ENCODE measurements at regions not wholly inside any gene's neighbourhood (a gene's known extent, or its start where the extent isn't known, plus 50 kb on each side); places are given as distances from the start of the nearest gene placed in this dataset.
"Not testable (repeated sequence)": the region's sequence is repeated elsewhere in the genome, so short reads cannot be mapped to it uniquely, and the experiment has no call there.

DNA sequence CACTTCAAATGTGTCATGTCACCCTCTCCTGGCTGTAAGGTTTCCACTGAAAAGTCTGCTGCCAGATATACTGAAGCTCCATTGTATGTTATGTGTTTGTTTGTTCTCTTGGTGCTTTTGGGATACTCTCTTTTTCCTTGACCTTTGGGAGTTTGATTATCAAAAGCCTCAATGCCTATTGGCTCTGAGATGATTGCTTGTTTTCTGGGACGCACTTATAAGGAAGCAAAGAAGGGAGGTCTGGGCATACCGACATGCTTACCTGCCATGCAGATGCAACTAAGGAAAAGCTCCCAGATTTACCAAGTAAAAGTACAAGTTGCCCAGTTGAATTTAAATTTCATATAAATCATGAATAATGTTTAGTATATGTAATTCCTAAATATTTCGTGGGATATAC is 145.3 kb downstream of the SYT15 start:
- H3K27ac Mint-ChIP-seq; H3K4me3 Mint-ChIP-seq; H3K9me3 Mint-ChIP-seq; H3K4me1 Mint-ChIP-seq (ENCODE audit: low read depth); H3K36me3 Mint-ChIP-seq (ENCODE audit: low read depth); DNase-seq: not testable (repeated sequence)
- peaks cover 17% of the 10 kb centered on the region for H3K27me3 Mint-ChIP-seq

GRCh38 chr10:46728359-46728758 is 149.4 kb downstream of the SYT15 start:
- H3K27me3 Mint-ChIP-seq: peaks cover 14% of the 10 kb centered on the region
- H3K4me1 Mint-ChIP-seq (ENCODE audit: low read depth); H3K4me3 Mint-ChIP-seq; H3K9me3 Mint-ChIP-seq; H3K27ac Mint-ChIP-seq; DNase-seq; H3K36me3 Mint-ChIP-seq (ENCODE audit: low read depth): not testable (repeated sequence)

- not testable (repeated sequence) for H3K36me3 Mint-ChIP-seq (ENCODE audit: low read depth); H3K9me3 Mint-ChIP-seq; H3K27me3 Mint-ChIP-seq; H3K4me1 Mint-ChIP-seq (ENCODE audit: low read depth); H3K27ac Mint-ChIP-seq; DNase-seq; H3K4me3 Mint-ChIP-seq
Measured at GRCh38 chr10:46730729-46731128, 151.8 kb downstream of the SYT15 start.

- not testable (repeated sequence) for H3K4me3 Mint-ChIP-seq; DNase-seq; H3K27me3 Mint-ChIP-seq; H3K4me1 Mint-ChIP-seq (ENCODE audit: low read depth); H3K9me3 Mint-ChIP-seq; H3K27ac Mint-ChIP-seq; H3K36me3 Mint-ChIP-seq (ENCODE audit: low read depth)
Measured at GRCh38 chr10:46733635-46734261, 154.8 kb downstream of the SYT15 start.

DNA sequence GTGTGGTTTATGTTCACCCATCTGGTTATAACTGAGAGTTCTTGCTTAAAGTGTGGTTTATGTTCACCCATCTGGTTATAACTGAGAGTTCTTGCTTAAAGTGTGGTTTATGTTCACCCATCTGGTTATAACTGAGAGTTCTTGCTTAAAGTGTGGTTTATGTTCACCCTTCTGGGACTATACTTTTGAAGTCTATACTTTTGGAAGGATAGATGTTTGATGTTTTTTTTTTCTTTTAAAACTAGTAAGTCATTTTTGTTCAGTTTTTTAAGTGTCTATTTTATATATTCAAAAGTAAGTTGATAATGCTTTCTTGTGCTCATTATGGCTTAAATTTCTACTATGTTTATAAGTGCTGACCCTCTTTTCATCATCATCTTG is 155.3 kb downstream of the SYT15 start:
- H3K27me3 Mint-ChIP-seq; H3K4me3 Mint-ChIP-seq; H3K27ac Mint-ChIP-seq; H3K36me3 Mint-ChIP-seq (ENCODE audit: low read depth); DNase-seq; H3K4me1 Mint-ChIP-seq (ENCODE audit: low read depth); H3K9me3 Mint-ChIP-seq: not testable (repeated sequence)

- not testable (repeated sequence) for H3K9me3 Mint-ChIP-seq; H3K4me1 Mint-ChIP-seq (ENCODE audit: low read depth); H3K36me3 Mint-ChIP-seq (ENCODE audit: low read depth); H3K27ac Mint-ChIP-seq; DNase-seq; H3K27me3 Mint-ChIP-seq; H3K4me3 Mint-ChIP-seq
Measured at GRCh38 chr10:46739919-46740318, 161.0 kb downstream of the SYT15 start.

DNA sequence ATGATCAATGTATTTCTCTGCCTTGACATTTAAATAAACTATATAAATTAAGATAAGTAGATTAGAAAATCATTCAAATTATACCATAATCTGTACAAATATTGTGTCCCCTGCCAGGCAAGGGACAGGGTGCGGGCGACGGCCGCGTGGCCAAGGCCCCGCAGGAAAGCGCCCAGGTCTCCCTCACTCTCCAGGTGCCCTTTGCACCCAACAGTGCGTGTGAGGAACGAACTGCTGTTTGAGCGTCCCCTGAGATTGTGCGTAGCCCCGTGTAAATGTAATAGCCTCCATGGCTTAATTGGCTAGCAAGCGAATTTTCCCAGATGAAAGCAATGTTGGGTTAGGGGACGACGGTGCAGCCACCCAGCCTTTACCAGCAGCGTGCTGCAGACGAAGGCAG is 161.4 kb downstream of the SYT15 start:
- not testable (repeated sequence) for H3K4me1 Mint-ChIP-seq (ENCODE audit: low read depth); H3K9me3 Mint-ChIP-seq; H3K36me3 Mint-ChIP-seq (ENCODE audit: low read depth); H3K27ac Mint-ChIP-seq; DNase-seq; H3K27me3 Mint-ChIP-seq; H3K4me3 Mint-ChIP-seq

GRCh38 chr10:46749003-46749402 is 162.2 kb upstream of the PTPN20 start:
- H3K4me3 Mint-ChIP-seq; DNase-seq; H3K27ac Mint-ChIP-seq; H3K9me3 Mint-ChIP-seq; H3K4me1 Mint-ChIP-seq (ENCODE audit: low read depth); H3K36me3 Mint-ChIP-seq (ENCODE audit: low read depth): not testable (repeated sequence)
- peaks cover 23% of the 10 kb centered on the region for H3K27me3 Mint-ChIP-seq

DNA sequence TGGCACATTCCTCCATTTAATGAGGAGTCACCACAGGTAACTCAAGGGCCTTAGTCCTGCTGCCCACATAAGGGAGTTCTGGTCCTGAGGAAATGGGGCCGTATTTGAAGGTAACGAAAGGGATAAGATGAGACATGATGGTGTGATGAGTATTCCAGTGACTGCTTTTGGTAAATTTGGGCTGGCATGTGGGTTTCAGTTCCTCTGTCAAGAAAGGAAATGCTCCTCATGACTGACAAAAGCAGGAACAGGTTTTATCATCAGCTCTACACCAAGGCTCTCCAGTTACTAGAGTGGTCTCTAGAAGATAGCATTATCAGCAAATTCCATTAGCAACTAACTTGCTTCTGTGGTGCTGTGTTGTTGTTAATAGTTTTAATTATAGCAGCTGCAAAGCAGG is 161.8 kb upstream of the PTPN20 start:
- not testable (repeated sequence) for DNase-seq; H3K4me1 Mint-ChIP-seq (ENCODE audit: low read depth); H3K9me3 Mint-ChIP-seq; H3K4me3 Mint-ChIP-seq; H3K27ac Mint-ChIP-seq; H3K36me3 Mint-ChIP-seq (ENCODE audit: low read depth)
- H3K27me3 Mint-ChIP-seq: peaks cover 23% of the 10 kb centered on the region

GRCh38 chr10:46753763-46754162 is 157.5 kb upstream of the PTPN20 start:
- not testable (repeated sequence) for H3K4me3 Mint-ChIP-seq; H3K27ac Mint-ChIP-seq; H3K36me3 Mint-ChIP-seq (ENCODE audit: low read depth); H3K9me3 Mint-ChIP-seq; DNase-seq; H3K4me1 Mint-ChIP-seq (ENCODE audit: low read depth)
- H3K27me3 Mint-ChIP-seq: peaks cover 15% of the 10 kb centered on the region

DNA sequence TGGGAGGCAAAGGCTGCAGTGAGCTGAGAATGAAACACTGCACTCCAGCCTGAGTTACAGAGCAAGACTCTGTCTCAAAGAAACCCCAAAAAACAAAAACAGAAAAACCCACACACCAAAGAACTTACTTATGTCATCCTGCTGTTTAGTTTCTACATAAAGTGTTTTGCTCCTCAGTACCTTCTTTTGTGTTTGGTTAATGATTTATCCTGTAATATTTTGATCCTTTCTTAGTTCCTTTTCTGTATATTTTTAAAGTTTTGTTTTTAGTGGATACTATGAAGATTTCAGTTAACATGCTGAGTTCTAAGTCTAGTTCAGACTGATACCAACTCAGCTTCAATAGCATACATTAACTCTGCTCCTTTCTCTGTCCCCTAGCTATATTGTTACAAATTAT is 149.8 kb upstream of the PTPN20 start:
- H3K9me3 Mint-ChIP-seq; H3K4me3 Mint-ChIP-seq; H3K4me1 Mint-ChIP-seq (ENCODE audit: low read depth); H3K27me3 Mint-ChIP-seq; H3K36me3 Mint-ChIP-seq (ENCODE audit: low read depth); H3K27ac Mint-ChIP-seq; DNase-seq: not testable (repeated sequence)

- H3K27me3 Mint-ChIP-seq; H3K36me3 Mint-ChIP-seq (ENCODE audit: low read depth); H3K9me3 Mint-ChIP-seq; H3K4me3 Mint-ChIP-seq; DNase-seq; H3K27ac Mint-ChIP-seq; H3K4me1 Mint-ChIP-seq (ENCODE audit: low read depth): not testable (repeated sequence)
Measured at GRCh38 chr10:46768515-46769291, 142.5 kb upstream of the PTPN20 start.

GRCh38 chr10:46773178-46773896 is 137.9 kb upstream of the PTPN20 start:
- not testable (repeated sequence) for H3K4me1 Mint-ChIP-seq (ENCODE audit: low read depth); DNase-seq; H3K4me3 Mint-ChIP-seq; H3K27me3 Mint-ChIP-seq; H3K36me3 Mint-ChIP-seq (ENCODE audit: low read depth); H3K27ac Mint-ChIP-seq; H3K9me3 Mint-ChIP-seq

- H3K27ac Mint-ChIP-seq; H3K9me3 Mint-ChIP-seq; DNase-seq; H3K4me1 Mint-ChIP-seq (ENCODE audit: low read depth); H3K4me3 Mint-ChIP-seq; H3K27me3 Mint-ChIP-seq; H3K36me3 Mint-ChIP-seq (ENCODE audit: low read depth): not testable (repeated sequence)
Measured at GRCh38 chr10:46773897-46774236, 137.4 kb upstream of the PTPN20 start.

- H3K4me3 Mint-ChIP-seq; H3K27ac Mint-ChIP-seq; DNase-seq; H3K27me3 Mint-ChIP-seq; H3K4me1 Mint-ChIP-seq (ENCODE audit: low read depth); H3K36me3 Mint-ChIP-seq (ENCODE audit: low read depth); H3K9me3 Mint-ChIP-seq: not testable (repeated sequence)
Measured at GRCh38 chr10:46774366-46774765, 136.9 kb upstream of the PTPN20 start.

All from activated T-cell treated with anti-CD3 and anti-CD28 coated beads, Interleukin-2, amount 50 U/mL, for 24 hours (primary cell).